Osteoblast (primary cell): ENCODE measurements at regions not wholly inside any gene's neighbourhood (a gene's known extent, or its start where the extent isn't known, plus 50 kb on each side); places are given as distances from the start of the nearest gene placed in this dataset.

Experiments used
- DNase-seq: peaks from one replicate; pipeline ENCODE4 v3.0.0; 2011; ENCODE audit warnings: low spot score, mixed read lengths; ENCODE audit not compliant: insufficient read length; ENCODE audit errors: missing footprints
- H2AFZ ChIP-seq: 2 replicates; pipeline ENCODE4 v1.6.0; 2011; ENCODE audit warnings: mild to moderate bottlenecking, low read length
- H3K27ac ChIP-seq: 2 replicates; pipeline ENCODE4 v1.5.1; 2011; ENCODE audit warnings: mild to moderate bottlenecking, low read depth, low read length, moderate library complexity
- H3K27me3 ChIP-seq: 2 replicates; pipeline ENCODE4 v1.6.0; 2012; ENCODE audit warnings: mild to moderate bottlenecking, control low read depth, inconsistent platforms, low read length, moderate library complexity; ENCODE audit not compliant: insufficient read depth
- H3K36me3 ChIP-seq: 2 replicates; pipeline ENCODE4 v1.5.1; 2011; ENCODE audit warnings: mild to moderate bottlenecking, low read length, control low read depth, moderate library complexity; ENCODE audit not compliant: insufficient read depth
- H3K4me1 ChIP-seq: 2 replicates; pipeline ENCODE4 v1.5.1; 2011; ENCODE audit warnings: mild to moderate bottlenecking, low read length, control low read depth, moderate library complexity; ENCODE audit not compliant: insufficient read depth
- H3K4me2 ChIP-seq: 2 replicates; pipeline ENCODE4 v1.6.0; 2011; ENCODE audit warnings: mild to moderate bottlenecking, low read length; ENCODE audit not compliant: insufficient read depth
- H3K4me3 ChIP-seq: fragments of 200-600 bp; sonication (generic); 3 replicates; pipeline ENCODE4 v1.5.1; 2012; ENCODE audit warnings: mild to moderate bottlenecking, low read length, inconsistent platforms; ENCODE audit not compliant: insufficient read depth
- H3K79me2 ChIP-seq: 2 replicates; pipeline ENCODE4 v1.6.0; 2012; ENCODE audit warnings: mild to moderate bottlenecking, low read length, control low read depth, inconsistent platforms; ENCODE audit not compliant: insufficient read depth
- H3K9me3 ChIP-seq: 2 replicates; pipeline ENCODE4 v1.5.1; 2011; ENCODE audit warnings: low read depth, low read length, control low read depth
- H4K20me1 ChIP-seq: 2 replicates; pipeline ENCODE4 v1.6.0; 2012; ENCODE audit warnings: mild to moderate bottlenecking, low read length, control low read depth; ENCODE audit not compliant: insufficient read depth
- CTCF ChIP-seq: IDR thresholded peaks from 2 replicates; pipeline ENCODE4 v1.5.1; 2011; ENCODE audit warnings: mild to moderate bottlenecking, low read depth, low read length, moderate library complexity; ENCODE audit errors: extremely low read depth

GRCh38 chr5:89253666-89254352 is 370.8 kb upstream of the MEF2C start:
- Histone ChIP-seq H3K4me1 (no peaks in the 10 kb centered on the region), H2AFZ (peak overlapping the region; percentile 24), H3K36me3 (no peaks in the 10 kb centered on the region), H3K9me3 (no peaks in the 10 kb centered on the region), H4K20me1 (no peaks in the 10 kb centered on the region), H3K4me2 (no peak overlapping the region), H3K4me3 (no peak overlapping the region), H3K27ac (no peak overlapping the region), H3K79me2 (no peaks in the 10 kb centered on the region), H3K27me3 (no peaks in the 10 kb centered on the region)
- TF ChIP-seq CTCF, result no peak
- no peak for DNase-seq

GRCh38 chr5:89246864-89247263 is 363.9 kb upstream of the MEF2C start:
- Histone ChIP-seq H2AFZ (no peak overlapping the region), H3K36me3 (no peaks in the 10 kb centered on the region)
- no peak for TF ChIP-seq CTCF

GRCh38 chr5:89246252-89246651 is 363.3 kb upstream of the MEF2C start:
- no peak overlapping the region for H3K4me2 ChIP-seq
- no peak for TF ChIP-seq CTCF
- DNase-seq, result no peak

More at GRCh38 chr5:89246864-89247263, 363.9 kb upstream of the MEF2C start:
- H3K27me3 ChIP-seq, result no peaks in the 10 kb centered on the region
- no peak for DNase-seq
- H3K27ac ChIP-seq, result no peak overlapping the region
- H3K4me2 ChIP-seq, result no peak overlapping the region
- no peaks in the 10 kb centered on the region for H3K79me2 ChIP-seq
- no peak overlapping the region for H3K4me3 ChIP-seq
- no peaks in the 10 kb centered on the region for H3K4me1 ChIP-seq
- H4K20me1 ChIP-seq, result no peaks in the 10 kb centered on the region
- H3K9me3 ChIP-seq, result no peaks in the 10 kb centered on the region

GRCh38 chr5:89243611-89244010 is 360.6 kb upstream of the MEF2C start:
- no peaks in the 10 kb centered on the region for H3K9me3 ChIP-seq

More at GRCh38 chr5:89246252-89246651, 363.3 kb upstream of the MEF2C start:
- Histone ChIP-seq H3K4me3 (no peak overlapping the region), H3K79me2 (no peaks in the 10 kb centered on the region), H3K27ac (no peak overlapping the region), H3K36me3 (no peaks in the 10 kb centered on the region), H3K27me3 (no peaks in the 10 kb centered on the region), H2AFZ (no peak overlapping the region), H3K4me1 (no peaks in the 10 kb centered on the region), H3K9me3 (no peaks in the 10 kb centered on the region), H4K20me1 (no peaks in the 10 kb centered on the region)

More at GRCh38 chr5:89243611-89244010, 360.6 kb upstream of the MEF2C start:
- no peaks in the 10 kb centered on the region for H4K20me1 ChIP-seq
- no peak for TF ChIP-seq CTCF
- H3K36me3 ChIP-seq, result no peaks in the 10 kb centered on the region
- H2AFZ ChIP-seq, result no peak overlapping the region
- H3K27ac ChIP-seq, result no peak overlapping the region
- peaks cover 4% of the 10 kb centered on the region for H3K4me1 ChIP-seq
- no peaks in the 10 kb centered on the region for H3K79me2 ChIP-seq
- no peaks in the 10 kb centered on the region for H3K27me3 ChIP-seq
- H3K4me3 ChIP-seq, result no peak overlapping the region
- DNase-seq, result no peak
- H3K4me2 ChIP-seq, result no peak overlapping the region
